ENCODE measurements at regions not wholly inside any gene's neighbourhood (a gene's known extent, or its start where the extent isn't known, plus 50 kb on each side); places are given as distances from the start of the nearest gene placed in this dataset.

- no peaks in the 10 kb centered on the region for H3K4me1 ChIP-seq (ENCODE audit: control insufficient read depth, insufficient read depth, low read length)
- H3K36me3 ChIP-seq (ENCODE audit: control insufficient read depth, insufficient read depth, low read length, severe bottlenecking): no peaks in the 10 kb centered on the region
- H3K27me3 ChIP-seq (replicated peaks; ENCODE audit: control insufficient read depth, insufficient read depth, low read length): no peaks in the 10 kb centered on the region
- peaks cover 3% of the 10 kb centered on the region for H3K9me3 ChIP-seq (ENCODE audit: control insufficient read depth, low read length)
- no peak overlapping the region for H3K4me3 ChIP-seq (ENCODE audit: low read length)
- no peak for DNase-seq (ENCODE audit: low read depth)
- no peak overlapping the region for H3K9ac ChIP-seq (ENCODE audit: low read length)
These were observed 359.1 kb downstream of the GLRX3 start for GRCh38 chr10:130495116-130495862.

DNA sequence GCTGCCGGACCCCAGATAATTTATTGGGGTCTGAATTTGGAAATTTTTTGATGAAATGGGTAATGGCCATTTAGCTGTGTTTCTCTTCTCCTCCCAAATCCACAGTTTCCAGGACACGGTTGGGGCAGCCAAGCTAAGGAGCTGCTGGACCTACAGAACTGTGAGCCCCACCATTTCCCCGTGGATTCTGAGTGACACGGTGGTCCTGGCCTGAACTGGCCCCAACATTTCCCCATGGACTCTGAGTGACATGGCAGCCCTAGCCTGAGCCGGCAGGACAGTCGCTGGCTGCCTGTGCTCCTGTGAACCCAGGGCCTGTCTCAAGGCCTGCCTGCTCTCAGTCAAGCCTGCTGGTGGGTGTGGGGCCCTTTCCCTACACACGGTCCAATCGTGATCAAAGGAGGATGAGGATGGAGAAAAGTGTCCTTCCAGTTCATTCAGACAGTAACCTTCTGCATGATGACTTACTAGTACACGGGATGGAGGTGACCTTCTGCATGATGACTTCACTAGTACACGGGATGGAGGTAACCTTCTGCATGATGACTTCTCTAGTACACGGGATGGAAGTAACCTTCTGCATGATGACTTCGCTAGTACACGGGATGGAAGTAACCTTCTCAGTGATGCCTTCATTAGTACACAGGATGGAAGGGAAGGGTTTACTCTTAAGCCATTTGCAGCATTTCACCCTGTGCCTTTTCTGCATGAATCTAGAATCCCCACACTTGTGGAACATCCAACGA is 359.9 kb downstream of the GLRX3 start:
- Histone ChIP-seq H3K4me3 (ENCODE audit: low read length) (no peak overlapping the region), H3K27me3 (replicated peaks; ENCODE audit: control insufficient read depth, insufficient read depth, low read length) (no peaks in the 10 kb centered on the region), H3K4me1 (ENCODE audit: control insufficient read depth, insufficient read depth, low read length) (no peaks in the 10 kb centered on the region), H3K9me3 (ENCODE audit: control insufficient read depth, low read length) (peaks cover 3% of the 10 kb centered on the region), H3K36me3 (ENCODE audit: control insufficient read depth, insufficient read depth, low read length, severe bottlenecking) (no peaks in the 10 kb centered on the region), H3K9ac (ENCODE audit: low read length) (no peak overlapping the region)
- DNase-seq (ENCODE audit: low read depth): no peak

- DNase-seq (ENCODE audit: low read depth): no peak
- H3K4me1 ChIP-seq (ENCODE audit: control insufficient read depth, insufficient read depth, low read length): no peaks in the 10 kb centered on the region
- peaks cover 7% of the 10 kb centered on the region for H3K9me3 ChIP-seq (ENCODE audit: control insufficient read depth, low read length)
- H3K4me3 ChIP-seq (ENCODE audit: low read length): no peak overlapping the region
- H3K36me3 ChIP-seq (ENCODE audit: control insufficient read depth, insufficient read depth, low read length, severe bottlenecking): no peaks in the 10 kb centered on the region
- no peaks in the 10 kb centered on the region for H3K27me3 ChIP-seq (replicated peaks; ENCODE audit: control insufficient read depth, insufficient read depth, low read length)
- H3K9ac ChIP-seq (ENCODE audit: low read length): no peak overlapping the region
These were observed 361.1 kb downstream of the GLRX3 start for GRCh38 chr10:130497056-130498010.

DNA sequence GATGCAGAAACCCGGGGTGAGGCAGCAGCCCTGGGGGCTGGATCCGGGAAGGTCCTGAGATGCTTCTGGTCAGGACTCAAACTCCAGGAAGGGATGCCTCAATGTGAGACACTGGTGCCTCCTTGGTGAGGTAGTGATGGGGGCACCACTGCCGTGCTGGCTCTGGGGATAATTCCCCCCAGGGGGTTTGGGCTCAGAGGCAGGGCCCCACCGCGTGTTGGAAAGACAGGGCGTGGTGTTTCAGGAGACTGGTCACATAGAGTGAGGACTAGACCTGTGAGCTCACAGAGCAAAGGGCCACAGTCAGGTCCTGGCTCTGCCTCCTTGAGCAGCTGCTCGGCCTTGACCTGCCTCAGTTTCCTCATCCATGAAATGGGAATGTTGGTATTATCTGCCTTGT is 361.9 kb downstream of the GLRX3 start:
- Histone ChIP-seq H3K9me3 (ENCODE audit: control insufficient read depth, low read length) (peaks cover 14% of the 10 kb centered on the region), H3K4me1 (ENCODE audit: control insufficient read depth, insufficient read depth, low read length) (no peaks in the 10 kb centered on the region), H3K36me3 (ENCODE audit: control insufficient read depth, insufficient read depth, low read length, severe bottlenecking) (no peaks in the 10 kb centered on the region), H3K27me3 (replicated peaks; ENCODE audit: control insufficient read depth, insufficient read depth, low read length) (no peaks in the 10 kb centered on the region), H3K4me3 (ENCODE audit: low read length) (no peak overlapping the region), H3K9ac (ENCODE audit: low read length) (no peak overlapping the region)
- DNase-seq (ENCODE audit: low read depth): no peak

- Histone ChIP-seq H3K4me1 (ENCODE audit: control insufficient read depth, insufficient read depth, low read length) (no peaks in the 10 kb centered on the region), H3K9me3 (ENCODE audit: control insufficient read depth, low read length) (peaks cover 23% of the 10 kb centered on the region), H3K36me3 (ENCODE audit: control insufficient read depth, insufficient read depth, low read length, severe bottlenecking) (no peaks in the 10 kb centered on the region), H3K27me3 (replicated peaks; ENCODE audit: control insufficient read depth, insufficient read depth, low read length) (no peaks in the 10 kb centered on the region), H3K4me3 (ENCODE audit: low read length) (no peak overlapping the region), H3K9ac (ENCODE audit: low read length) (no peak overlapping the region)
- no peak for DNase-seq (ENCODE audit: low read depth)
These were observed 362.7 kb downstream of the GLRX3 start for GRCh38 chr10:130498934-130499333.

DNA sequence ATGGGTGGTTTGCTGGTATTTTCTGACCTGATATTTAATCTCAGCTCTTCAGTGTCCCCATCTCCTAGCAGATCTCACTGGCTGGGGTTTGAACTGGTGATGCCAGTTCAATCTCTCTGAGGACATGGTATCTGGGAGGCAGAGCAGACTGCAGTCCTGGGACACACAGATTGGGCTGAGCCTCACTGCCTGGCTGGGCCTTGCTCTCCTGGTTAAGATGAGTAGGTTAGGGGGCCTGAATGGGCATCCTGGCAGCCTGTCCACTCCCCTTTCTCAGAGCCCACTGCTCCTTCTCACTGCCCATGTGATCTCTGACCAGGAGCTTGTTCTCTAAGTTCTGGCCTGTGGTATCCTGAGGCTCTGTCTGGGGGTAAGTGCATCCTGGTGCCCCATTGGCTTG is 363.4 kb downstream of the GLRX3 start:
- Histone ChIP-seq H3K36me3 (ENCODE audit: control insufficient read depth, insufficient read depth, low read length, severe bottlenecking) (no peaks in the 10 kb centered on the region), H3K4me1 (ENCODE audit: control insufficient read depth, insufficient read depth, low read length) (no peaks in the 10 kb centered on the region), H3K9ac (ENCODE audit: low read length) (no peak overlapping the region), H3K4me3 (ENCODE audit: low read length) (no peak overlapping the region), H3K9me3 (ENCODE audit: control insufficient read depth, low read length) (peaks cover 21% of the 10 kb centered on the region), H3K27me3 (replicated peaks; ENCODE audit: control insufficient read depth, insufficient read depth, low read length) (no peaks in the 10 kb centered on the region)
- DNase-seq (ENCODE audit: low read depth): no peak

DNA sequence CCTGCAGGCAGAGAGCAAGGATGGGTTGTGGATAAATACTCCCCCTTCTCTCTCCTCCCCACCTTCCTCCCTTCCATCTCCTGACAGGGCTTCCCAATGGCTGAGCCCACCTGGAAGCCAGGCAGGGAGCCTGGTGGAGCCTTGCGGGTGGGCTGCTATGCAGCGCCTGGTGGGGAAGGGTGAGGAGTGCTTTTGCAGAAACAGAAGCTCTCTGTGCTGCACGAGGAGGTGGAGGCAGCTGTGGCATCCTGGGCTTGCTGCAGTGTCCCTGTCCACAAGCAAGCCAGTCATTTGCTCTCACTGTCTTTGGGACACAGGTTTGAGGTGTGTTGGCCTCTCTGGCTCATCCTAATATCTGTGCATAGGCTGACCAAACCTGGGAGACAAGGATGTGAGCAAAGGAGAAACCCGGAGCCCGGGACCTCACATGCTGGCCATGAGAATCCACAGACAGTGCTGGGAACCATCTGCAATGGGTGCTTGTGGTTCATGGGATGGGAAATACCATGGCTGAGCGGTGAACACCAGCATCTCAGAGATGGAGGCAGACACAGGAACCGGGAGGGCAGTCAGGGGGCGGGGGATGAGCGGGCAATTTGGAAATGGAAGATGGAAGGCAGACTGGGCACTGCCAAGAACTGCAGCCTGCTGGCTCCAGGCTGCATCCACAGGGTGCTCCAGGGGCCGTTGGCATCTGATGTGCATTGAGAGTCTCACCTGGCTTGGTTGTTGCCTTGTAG is 364.2 kb downstream of the GLRX3 start:
- Histone ChIP-seq H3K27me3 (replicated peaks; ENCODE audit: control insufficient read depth, insufficient read depth, low read length) (no peaks in the 10 kb centered on the region), H3K9ac (ENCODE audit: low read length) (no peak overlapping the region), H3K9me3 (ENCODE audit: control insufficient read depth, low read length) (peaks cover 26% of the 10 kb centered on the region)

GRCh38 chr10:130507461-130507860 is 371.3 kb downstream of the GLRX3 start:
- H3K27me3 ChIP-seq (replicated peaks; ENCODE audit: control insufficient read depth, insufficient read depth, low read length): no peaks in the 10 kb centered on the region
- no peak for DNase-seq (ENCODE audit: low read depth)
- H3K4me1 ChIP-seq (ENCODE audit: control insufficient read depth, insufficient read depth, low read length): no peaks in the 10 kb centered on the region
- H3K4me3 ChIP-seq (ENCODE audit: low read length): no peak overlapping the region
- H3K9ac ChIP-seq (ENCODE audit: low read length): no peak overlapping the region
- H3K36me3 ChIP-seq (ENCODE audit: control insufficient read depth, insufficient read depth, low read length, severe bottlenecking): no peaks in the 10 kb centered on the region
- H3K9me3 ChIP-seq (ENCODE audit: control insufficient read depth, low read length): peaks cover 26% of the 10 kb centered on the region

More for the DNA sequence above, 364.2 kb downstream of the GLRX3 start:
- Histone ChIP-seq H3K4me1 (ENCODE audit: control insufficient read depth, insufficient read depth, low read length) (no peaks in the 10 kb centered on the region), H3K4me3 (ENCODE audit: low read length) (no peak overlapping the region), H3K36me3 (ENCODE audit: control insufficient read depth, insufficient read depth, low read length, severe bottlenecking) (no peaks in the 10 kb centered on the region)
- no peak for DNase-seq (ENCODE audit: low read depth)

GRCh38 chr10:130509881-130510689 is 373.9 kb downstream of the GLRX3 start:
- no peak for DNase-seq (ENCODE audit: low read depth)
- Histone ChIP-seq H3K27me3 (replicated peaks; ENCODE audit: control insufficient read depth, insufficient read depth, low read length) (no peaks in the 10 kb centered on the region), H3K4me1 (ENCODE audit: control insufficient read depth, insufficient read depth, low read length) (no peaks in the 10 kb centered on the region), H3K36me3 (ENCODE audit: control insufficient read depth, insufficient read depth, low read length, severe bottlenecking) (no peaks in the 10 kb centered on the region), H3K9me3 (ENCODE audit: control insufficient read depth, low read length) (peaks cover 6% of the 10 kb centered on the region), H3K4me3 (ENCODE audit: low read length) (no peak overlapping the region), H3K9ac (ENCODE audit: low read length) (no peak overlapping the region)

- H3K36me3 ChIP-seq (ENCODE audit: control insufficient read depth, insufficient read depth, low read length, severe bottlenecking): no peaks in the 10 kb centered on the region
- H3K9me3 ChIP-seq (ENCODE audit: control insufficient read depth, low read length): peaks cover 6% of the 10 kb centered on the region
- DNase-seq (ENCODE audit: low read depth): no peak
- H3K4me3 ChIP-seq (ENCODE audit: low read length): no peak overlapping the region
- no peaks in the 10 kb centered on the region for H3K4me1 ChIP-seq (ENCODE audit: control insufficient read depth, insufficient read depth, low read length)
- H3K27me3 ChIP-seq (replicated peaks; ENCODE audit: control insufficient read depth, insufficient read depth, low read length): no peaks in the 10 kb centered on the region
- H3K9ac ChIP-seq (ENCODE audit: low read length): no peak overlapping the region
These were observed 374.6 kb downstream of the GLRX3 start for GRCh38 chr10:130510755-130511154.
